H1 (cell line): ENCODE measurements at regions not wholly inside any gene's neighbourhood (a gene's known extent, or its start where the extent isn't known, plus 50 kb on each side); places are given as distances from the start of the nearest gene placed in this dataset.

ENCODE experiments used
- CTCF ChIA-PET: fragments of 300-600 bp; sonication (Branson Sonifier 250); formaldehyde crosslinking; loops from one replicate; lab custom pipeline; 2021; ENCODE audit not compliant: partially characterized antibody; lab: Charles Lee
- POLR2A ChIA-PET: fragments of 300-600 bp; sonication (Branson Sonifier 250); formaldehyde crosslinking; loops from one replicate; lab custom pipeline; 2021; ENCODE audit warnings: inconsistent platforms; ENCODE audit not compliant: partially characterized antibody; lab: Charles Lee
- DNase-seq, 2 experiments: peaks; one replicate each; pipeline versions ENCODE4 v3.0.0 to v3.0.0-alpha.2; 2010 to 2022; ENCODE audit warnings: low spot score in 2 of 2, low read depth in 1 of 2, mixed read lengths in 1 of 2
- FAIRE-seq: peaks from 2 replicates; lab custom pipeline; 2011; peaks lifted over from hg19 to GRCh38; lab: Jason Lieb, UNC
- H2AFZ ChIP-seq: 2 replicates; pipeline ENCODE4 v1.8.1; 2012; ENCODE audit warnings: low read length, inconsistent platforms
- H2AK5ac ChIP-seq: 2 replicates; pipeline ENCODE4 v1.6.1; 2013; ENCODE audit warnings: low read depth, low read length
- H2BK120ac ChIP-seq: replicated peaks from 2 replicates; pipeline ENCODE3; 2013; ENCODE audit warnings: low read depth, low read length, inconsistent platforms
- H2BK12ac ChIP-seq: 2 replicates; pipeline ENCODE4 v1.6.1; 2013; ENCODE audit warnings: low read depth, low read length
- H2BK15ac ChIP-seq: 2 replicates; pipeline ENCODE4 v1.6.1; 2013; ENCODE audit warnings: low read length
- H2BK20ac ChIP-seq: 2 replicates; pipeline ENCODE4 v1.6.1; 2013; ENCODE audit warnings: low read length
- H2BK5ac ChIP-seq: 2 replicates; pipeline ENCODE4 v1.6.1; 2013; ENCODE audit warnings: low read depth, low read length
- H3K14ac ChIP-seq: 2 replicates; pipeline ENCODE4 v1.6.1; 2013; ENCODE audit warnings: inconsistent platforms; ENCODE audit not compliant: insufficient read length
- H3K18ac ChIP-seq: 2 replicates; pipeline ENCODE4 v1.6.1; 2013; ENCODE audit warnings: low read length; ENCODE audit errors: extremely low read depth
- H3K23ac ChIP-seq: 2 replicates; pipeline ENCODE4 v1.6.1; 2013; ENCODE audit warnings: inconsistent platforms; ENCODE audit not compliant: insufficient read length
- H3K23me2 ChIP-seq: 2 replicates; pipeline ENCODE4 v1.6.1; 2013; ENCODE audit warnings: low read depth, low read length
- H3K27ac ChIP-seq: 2 replicates; pipeline ENCODE4 v1.6.1; 2011; ENCODE audit warnings: low read depth, low read length, inconsistent platforms
- H3K27me3 ChIP-seq, 4 experiments: replicated peaks in 1 of 4; 1 replicate in 1 of 4; 2 replicates in 3 of 4; pipeline versions ENCODE4 v1.6.1 to v1.8.1; 2011 to 2013; ENCODE audit warnings: low read length in 3 of 4, mild to moderate bottlenecking in 3 of 4, inconsistent platforms in 2 of 4, mixed read lengths in 2 of 4, moderate library complexity in 1 of 4; ENCODE audit not compliant: control insufficient read depth in 3 of 4, insufficient read depth in 3 of 4; ENCODE audit errors: extremely low read depth in 1 of 4
- H3K36me3 ChIP-seq, 4 experiments: 2 replicates each; pipeline versions ENCODE4 v1.6.1 to v1.8.1; 2011 to 2013; ENCODE audit warnings: mild to moderate bottlenecking in 4 of 4, low read length in 3 of 4, moderate library complexity in 2 of 4, control low read depth in 1 of 4, inconsistent platforms in 1 of 4; ENCODE audit not compliant: insufficient read depth in 4 of 4, control insufficient read depth in 2 of 4
- H3K4ac ChIP-seq: replicated peaks from 2 replicates; pipeline ENCODE3; 2013; ENCODE audit warnings: low read length, low read depth, mixed read lengths, inconsistent platforms; ENCODE audit not compliant: insufficient read length
- H3K4me1 ChIP-seq, 4 experiments: replicated peaks in 1 of 4; 1 replicate in 1 of 4; 2 replicates in 3 of 4; pipeline versions ENCODE4 v1.6.1 to v1.8.1; 2011 to 2013; ENCODE audit warnings: low read length in 3 of 4, inconsistent platforms in 2 of 4, mixed read lengths in 1 of 4; ENCODE audit not compliant: insufficient read depth in 4 of 4, control insufficient read depth in 3 of 4
- H3K4me2 ChIP-seq, 2 experiments: 2 replicates each; pipeline versions ENCODE4 v1.6.1 to v1.8.1; 2011 to 2013; ENCODE audit warnings: low read depth in 2 of 2, low read length in 2 of 2, control low read depth in 1 of 2, inconsistent platforms in 1 of 2, mild to moderate bottlenecking in 1 of 2; ENCODE audit not compliant: insufficient read depth in 1 of 2
- H3K4me3 ChIP-seq, 4 experiments: fragments of 200-600, 300-600 bp in 1 of 4; sonication (generic), shearing (Covaris generic), sonication (Bioruptor Twin) in 1 of 4; 2 replicates each; pipeline versions ENCODE4 v1.5.1 to v1.8.1; 2011 to 2016; ENCODE audit warnings: low read length in 4 of 4, low read depth in 3 of 4, control low read depth in 2 of 4, inconsistent platforms in 2 of 4, mild to moderate bottlenecking in 2 of 4, mixed read lengths in 1 of 4, moderate library complexity in 1 of 4; ENCODE audit not compliant: insufficient read depth in 2 of 4; ENCODE audit errors: extremely low read depth in 1 of 4
- H3K56ac ChIP-seq: replicated peaks from 2 replicates; pipeline ENCODE3; 2013; ENCODE audit warnings: low read depth, mild to moderate bottlenecking, mixed read lengths, low read length, inconsistent platforms; ENCODE audit not compliant: insufficient read length
- H3K79me1 ChIP-seq: 2 replicates; pipeline ENCODE4 v1.6.1; 2013; ENCODE audit warnings: low read depth, low read length, control low read depth
- H3K79me2 ChIP-seq, 2 experiments: 2 replicates each; pipeline versions ENCODE4 v1.6.1 to v1.8.1; 2012 to 2013; ENCODE audit warnings: low read length in 2 of 2, mild to moderate bottlenecking in 2 of 2, inconsistent platforms in 1 of 2; ENCODE audit not compliant: insufficient read depth in 2 of 2, control insufficient read depth in 1 of 2
- H3K9ac ChIP-seq, 4 experiments: replicated peaks in 1 of 4; 1 replicate in 1 of 4; 2 replicates in 3 of 4; pipeline versions ENCODE4 v1.6.1 to v1.8.1; 2011 to 2013; ENCODE audit warnings: low read depth in 3 of 4, low read length in 3 of 4, control low read depth in 2 of 4, mild to moderate bottlenecking in 2 of 4, moderate library complexity in 2 of 4, inconsistent platforms in 1 of 4; ENCODE audit errors: extremely low read depth in 1 of 4
- H3K9me3 ChIP-seq, 2 experiments: 2 replicates each; pipeline versions ENCODE4 v1.6.1 to v1.8.1; 2012 to 2013; ENCODE audit warnings: mild to moderate bottlenecking in 2 of 2, moderate library complexity in 2 of 2, control low read depth in 1 of 2, inconsistent platforms in 1 of 2, low read depth in 1 of 2, low read length in 1 of 2, mixed read lengths in 1 of 2; ENCODE audit not compliant: insufficient read depth in 2 of 2
- H4K20me1 ChIP-seq, 2 experiments: replicated peaks in 1 of 2; 2 replicates each; pipeline versions ENCODE3 to v1.8.1; 2011 to 2013; ENCODE audit warnings: inconsistent platforms in 2 of 2, low read length in 2 of 2, mild to moderate bottlenecking in 1 of 2; ENCODE audit not compliant: insufficient read depth in 2 of 2, control insufficient read depth in 1 of 2
- H4K5ac ChIP-seq: 2 replicates; pipeline ENCODE4 v1.6.1; 2013; ENCODE audit warnings: low read length, low read depth, mixed read lengths, inconsistent platforms; ENCODE audit not compliant: insufficient read length
- H4K8ac ChIP-seq: 2 replicates; pipeline ENCODE4 v1.8.0; 2013; ENCODE audit warnings: mild to moderate bottlenecking, moderate library complexity, low read length, inconsistent platforms; ENCODE audit not compliant: insufficient read depth; ENCODE audit errors: extremely low read depth
- H4K91ac ChIP-seq: replicated peaks from 2 replicates; pipeline ENCODE3; 2013; ENCODE audit warnings: low read length, mixed read lengths, inconsistent platforms; ENCODE audit not compliant: insufficient read length
- JUN ChIP-seq: IDR thresholded peaks from 2 replicates; pipeline ENCODE4 v1.6.1; 2011; ENCODE audit warnings: low read depth, mild to moderate bottlenecking, improper control_type of control experiment, low read length
- NRF1 ChIP-seq: IDR thresholded peaks from 2 replicates; pipeline ENCODE4 v1.6.1; 2011; ENCODE audit warnings: mild to moderate bottlenecking, low read depth, low read length, improper control_type of control experiment
- PHF8 ChIP-seq: fragments of 200-600 bp; sonication (generic); conservative IDR thresholded peaks from 2 replicates; pipeline ENCODE4 v1.7.1; 2012; ENCODE audit warnings: low read depth, mild to moderate bottlenecking, inconsistent platforms, low read length, moderate library complexity
- RAD21 ChIP-seq, 2 experiments: IDR thresholded peaks in 1 of 2; conservative IDR thresholded peaks in 1 of 2; 2 replicates each; pipeline ENCODE4 v1.6.1; 2011; ENCODE audit warnings: low read depth in 2 of 2, low read length in 2 of 2, improper control_type of control experiment in 1 of 2, inconsistent platforms in 1 of 2, mild to moderate bottlenecking in 1 of 2, moderate library complexity in 1 of 2
- RFX5 ChIP-seq: IDR thresholded peaks from 2 replicates; pipeline ENCODE4 v1.6.1; 2011; ENCODE audit warnings: low read depth, low read length, improper control_type of control experiment, borderline replicate concordance
- SP2 ChIP-seq: IDR thresholded peaks from 2 replicates; pipeline ENCODE4 v1.6.1; 2012; ENCODE audit warnings: mild to moderate bottlenecking, low read length, inconsistent platforms
- WGBS, 2 experiments: shearing (Covaris generic) in 1 of 2; methylation state at CpG; one replicate each; pipeline versions ENCODE4 v1.1.6 to v1.1.7; 2013 to 2015; ENCODE audit warnings: low lambda C conversion rate in 2 of 2, mixed read lengths in 2 of 2, inconsistent platforms in 1 of 2, low coverage in 1 of 2, missing lambda C conversion rate in 1 of 2; ENCODE audit not compliant: insufficient replicate concordance in 2 of 2, insufficient coverage in 1 of 2, insufficient read length in 1 of 2; ENCODE audit errors: extremely low coverage in 1 of 2, missing lambda C conversion rate in 1 of 2; 5-methylcytosine and 5-hydroxymethylcytosine counted together

DNA sequence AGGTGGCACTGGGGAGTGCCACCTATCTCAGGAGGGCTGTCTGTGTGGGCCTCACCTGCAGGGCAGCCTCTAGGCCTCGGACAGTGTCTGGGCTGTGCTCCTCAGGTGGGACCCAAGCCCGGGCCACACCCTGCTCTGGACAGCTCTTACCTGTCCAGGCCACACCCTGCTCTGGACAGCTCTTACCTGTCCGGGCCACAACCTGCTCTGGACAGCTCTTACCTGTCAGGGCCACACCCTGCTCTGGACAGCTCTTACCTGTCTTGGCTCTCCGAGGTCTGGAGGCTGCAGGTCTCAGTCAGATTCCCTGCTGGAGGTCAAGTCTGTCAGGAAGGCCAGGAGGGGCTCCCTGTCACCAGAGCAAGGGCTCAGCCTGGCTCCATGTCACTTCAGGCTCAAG is 80.6 kb downstream of the LINGO1 start:
- no peak for FAIRE-seq
- Histone ChIP-seq H4K8ac (peak overlapping the region; percentile 31; the same call in 1 of the 2 replicates), H3K18ac (no peak overlapping the region), H3K27ac (no peak overlapping the region), H3K4me3 (no peak overlapping the region), H2BK15ac (0 out of 2 replicates have a peak overlapping the region, but pooled peaks have one; percentile 95), H3K56ac (no peak overlapping the region), H3K4me2 (no peak overlapping the region), H2BK12ac (0 out of 2 replicates have a peak overlapping the region, but pooled peaks have one; percentile 60), H2BK20ac (no peak overlapping the region), H3K79me1 (no peaks in the 10 kb centered on the region), H3K27me3 (no peaks in the 10 kb centered on the region), H3K79me2 (no peaks in the 10 kb centered on the region), H2AFZ (no peak overlapping the region), H2AK5ac (peak overlapping the region; percentile 86; the same call in 1 of the 2 replicates), H4K91ac (no peak overlapping the region), H3K9ac (no peak overlapping the region), H3K36me3 (no peaks in the 10 kb centered on the region), H3K4me1 (peaks cover 0 to 12% (median 5%) of the 10 kb centered on the region in 4 experiments; a peak in 6 of 7 replicates), H2BK5ac (0 out of 2 replicates have a peak overlapping the region, but pooled peaks have one; percentile 44), H3K14ac (no peak overlapping the region), H3K4ac (no peak overlapping the region), H3K23me2 (peaks cover 4% of the 10 kb centered on the region; the same call in 1 of the 2 replicates), H2BK120ac (no peak overlapping the region), H3K23ac (no peak overlapping the region), H4K5ac (no peak overlapping the region), H3K9me3 (no peaks in the 10 kb centered on the region), H4K20me1 (no peaks in the 10 kb centered on the region)
- POLR2A ChIA-PET = no interaction called here
- CTCF ChIA-PET = interaction anchor here (0.9 to 1.4 kb wide), 5 partner anchors 9 to 525 kb away, joined by 3 to 6 read pairs (median 3); no protein-coding TSS in a partner anchor
- WGBS, 2 experiments = 83% methylated on average over 3 of the region's 4 CpGs; no CpG with 5 or more reads in 1 of the 2 experiments
- no peak for DNase-seq
- TF ChIP-seq SP2 = no peak
- TF ChIP-seq JUN = no peak
- no peak for TF ChIP-seq RAD21 (IDR thresholded peaks at IDR 0.05 in 1 of 2, conservative IDR thresholded peaks at IDR 0.05 in 1 of 2; ENCODE audit: low read depth in 2 of 2, low read length in 2 of 2)
- TF ChIP-seq NRF1 = no peak
- no peak for TF ChIP-seq RFX5
- no peak for TF ChIP-seq PHF8
